Smooth muscle cell (in vitro differentiated cells): ENCODE measurements at regions not wholly inside any gene's neighbourhood (a gene's known extent, or its start where the extent isn't known, plus 50 kb on each side); places are given as distances from the start of the nearest gene placed in this dataset.

Experiments
- DNase-seq: peaks from one replicate; lab custom pipeline; 2025; ENCODE audit not compliant: unreplicated experiment; lab: John Stamatoyannopoulos, UW
- H2AFZ ChIP-seq: fragments of 200-600 bp; sonication (generic); 2 replicates; pipeline ENCODE4 v1.6.0; 2016; ENCODE audit warnings: antibody characterized with exemption, low read depth, mild to moderate bottlenecking
- H3F3A ChIP-seq: fragments of 200-600 bp; sonication (generic); 2 replicates; pipeline ENCODE4 v1.6.0; 2017; ENCODE audit warnings: antibody characterized with exemption, low read depth
- H3K27ac ChIP-seq: fragments of 200-600 bp; sonication (generic); 2 replicates; pipeline ENCODE4 v1.5.1; 2016; ENCODE audit warnings: low read depth, mild to moderate bottlenecking
- H3K27me3 ChIP-seq: fragments of 200-600 bp; sonication (generic); 2 replicates; pipeline ENCODE4 v1.6.1; 2016; ENCODE audit warnings: low read depth, mild to moderate bottlenecking
- H3K36me3 ChIP-seq: fragments of 200-600 bp; sonication (generic); 2 replicates; pipeline ENCODE4 v1.5.1; 2016; ENCODE audit warnings: low read depth
- H3K4me1 ChIP-seq: fragments of 200-600 bp; sonication (generic); 2 replicates; pipeline ENCODE4 v1.5.1; 2016; ENCODE audit warnings: low read depth
- H3K4me2 ChIP-seq: fragments of 200-600 bp; sonication (generic); 2 replicates; pipeline ENCODE4 v1.6.0; 2016; ENCODE audit warnings: mild to moderate bottlenecking
- H3K4me3 ChIP-seq: fragments of 200-600 bp; sonication (generic); 2 replicates; pipeline ENCODE4 v1.5.1; 2016; ENCODE audit warnings: mild to moderate bottlenecking
- H3K79me2 ChIP-seq: fragments of 200-600 bp; sonication (generic); 2 replicates; pipeline ENCODE4 v1.6.0; 2016; ENCODE audit warnings: low read depth, mild to moderate bottlenecking
- H3K9ac ChIP-seq: fragments of 200-600 bp; sonication (generic); 2 replicates; pipeline ENCODE4 v1.6.0; 2016; ENCODE audit warnings: low read depth
- H3K9me3 ChIP-seq: fragments of 200-600 bp; sonication (generic); replicated peaks from 2 replicates; pipeline ENCODE4 v1.5.1; 2016; ENCODE audit warnings: low read depth
- H4K20me1 ChIP-seq: fragments of 200-600 bp; sonication (generic); 2 replicates; pipeline ENCODE4 v1.6.0; 2016; ENCODE audit warnings: low read depth
- WGBS: methylation state at CpG from one replicate; pipeline ENCODE4 v1.1.7; 2016; ENCODE audit warnings: low lambda C conversion rate; 5-methylcytosine and 5-hydroxymethylcytosine counted together
- TF ChIP-seq, protein P1 (sequence below): fragments of 200-600 bp; sonication (generic); IDR thresholded peaks from 2 replicates; pipeline ENCODE4 v1.5.1; 2017; ENCODE audit warnings: borderline replicate concordance, mild to moderate bottlenecking, antibody characterized with exemption; ENCODE audit not compliant: insufficient read depth, poor library complexity, severe bottlenecking

DNA sequence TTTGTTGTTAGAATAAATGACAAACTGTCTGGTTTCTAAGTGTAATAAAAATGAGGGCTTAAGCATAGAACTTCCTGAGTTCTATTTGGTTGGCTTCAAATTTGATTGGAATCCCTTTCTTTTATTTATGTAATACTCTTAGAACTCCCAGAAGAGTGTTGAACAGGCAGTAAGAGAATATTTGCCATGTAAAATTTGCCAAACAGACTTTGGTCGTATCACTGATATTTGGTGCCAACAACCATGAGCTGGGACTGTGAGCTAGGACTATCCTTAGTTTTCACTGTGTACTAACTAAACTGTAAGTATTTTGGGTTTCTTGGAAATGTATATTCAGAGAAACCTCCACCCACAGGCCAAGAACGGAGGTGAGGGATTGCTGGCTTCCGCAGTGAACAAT, 971.2 kb upstream of the SOX9 start:
- TF ChIP-seq, protein P1, sequence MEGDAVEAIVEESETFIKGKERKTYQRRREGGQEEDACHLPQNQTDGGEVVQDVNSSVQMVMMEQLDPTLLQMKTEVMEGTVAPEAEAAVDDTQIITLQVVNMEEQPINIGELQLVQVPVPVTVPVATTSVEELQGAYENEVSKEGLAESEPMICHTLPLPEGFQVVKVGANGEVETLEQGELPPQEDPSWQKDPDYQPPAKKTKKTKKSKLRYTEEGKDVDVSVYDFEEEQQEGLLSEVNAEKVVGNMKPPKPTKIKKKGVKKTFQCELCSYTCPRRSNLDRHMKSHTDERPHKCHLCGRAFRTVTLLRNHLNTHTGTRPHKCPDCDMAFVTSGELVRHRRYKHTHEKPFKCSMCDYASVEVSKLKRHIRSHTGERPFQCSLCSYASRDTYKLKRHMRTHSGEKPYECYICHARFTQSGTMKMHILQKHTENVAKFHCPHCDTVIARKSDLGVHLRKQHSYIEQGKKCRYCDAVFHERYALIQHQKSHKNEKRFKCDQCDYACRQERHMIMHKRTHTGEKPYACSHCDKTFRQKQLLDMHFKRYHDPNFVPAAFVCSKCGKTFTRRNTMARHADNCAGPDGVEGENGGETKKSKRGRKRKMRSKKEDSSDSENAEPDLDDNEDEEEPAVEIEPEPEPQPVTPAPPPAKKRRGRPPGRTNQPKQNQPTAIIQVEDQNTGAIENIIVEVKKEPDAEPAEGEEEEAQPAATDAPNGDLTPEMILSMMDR, result no peak

DNA sequence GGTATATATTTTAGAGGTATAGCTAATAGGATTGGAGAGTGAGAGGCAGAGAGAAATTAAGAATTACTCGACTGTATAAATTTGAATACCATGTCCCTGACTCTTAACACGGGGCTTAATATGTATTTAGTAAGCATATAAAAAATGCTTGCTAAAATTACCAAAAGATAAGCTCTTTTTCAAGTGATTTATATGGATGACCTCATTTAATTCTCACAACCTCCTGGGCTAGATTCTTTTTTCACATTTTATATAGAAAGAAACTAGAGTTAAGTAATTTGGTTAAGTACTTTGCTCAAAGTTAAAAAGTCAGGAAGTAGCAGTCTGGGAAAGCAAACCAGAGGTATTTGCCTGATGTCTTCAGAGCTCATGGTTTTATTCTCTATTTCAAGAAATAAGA, 963.5 kb upstream of the SOX9 start:
- Histone ChIP-seq H3K4me2 (no peak overlapping the region), H3K27me3 (no peaks in the 10 kb centered on the region), H2AFZ (no peak overlapping the region), H3K79me2 (no peaks in the 10 kb centered on the region), H3K4me1 (no peaks in the 10 kb centered on the region), H3K9ac (no peak overlapping the region), H4K20me1 (no peaks in the 10 kb centered on the region), H3K9me3 (no peaks in the 10 kb centered on the region), H3K27ac (no peak overlapping the region), H3K4me3 (no peak overlapping the region), H3F3A (no peaks in the 10 kb centered on the region), H3K36me3 (no peaks in the 10 kb centered on the region)
- WGBS, result 81% methylated on average over 2 of the region's 2 CpGs
- TF ChIP-seq, protein P1, result no peak
- DNase-seq, result no peak

More for the DNA sequence above, 971.2 kb upstream of the SOX9 start:
- Histone ChIP-seq H3K4me3 (no peak overlapping the region), H3K9me3 (no peaks in the 10 kb centered on the region), H3K9ac (no peak overlapping the region), H2AFZ (no peak overlapping the region), H3K27ac (no peak overlapping the region), H3F3A (no peaks in the 10 kb centered on the region), H3K79me2 (no peaks in the 10 kb centered on the region), H4K20me1 (no peaks in the 10 kb centered on the region), H3K36me3 (no peaks in the 10 kb centered on the region), H3K4me2 (no peak overlapping the region), H3K27me3 (no peaks in the 10 kb centered on the region), H3K4me1 (no peaks in the 10 kb centered on the region)
- 96% methylated on average over 3 of the region's 3 CpGs for WGBS
- DNase-seq, result no peak

DNA sequence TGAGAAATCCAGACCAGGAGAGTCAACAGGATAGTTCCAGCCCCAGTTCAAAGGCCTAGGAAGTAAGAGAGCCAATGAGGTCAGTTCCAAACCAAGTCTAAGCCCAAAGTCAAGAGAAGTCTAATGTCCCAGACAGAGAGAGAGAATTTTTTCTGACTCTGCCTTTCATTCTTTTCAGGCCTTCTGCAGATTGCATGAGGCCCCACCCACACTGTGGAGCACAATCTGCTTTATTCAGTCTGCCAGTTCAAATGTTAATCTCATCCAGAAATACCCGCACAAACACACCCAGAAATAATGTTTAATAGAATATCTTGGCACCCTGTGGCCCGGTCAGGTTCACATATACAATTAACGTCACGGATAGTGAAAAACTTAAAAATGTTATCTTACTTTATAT, 962.4 kb upstream of the SOX9 start:
- no peak for DNase-seq
- no peaks in the 10 kb centered on the region for H3K9me3 ChIP-seq
- H3K4me2 ChIP-seq, result no peak overlapping the region
- H3K4me3 ChIP-seq, result no peak overlapping the region
- no peaks in the 10 kb centered on the region for H3F3A ChIP-seq
- 95% methylated on average over 4 of the region's 4 CpGs for WGBS
- no peaks in the 10 kb centered on the region for H3K79me2 ChIP-seq
- no peak overlapping the region for H3K9ac ChIP-seq
- TF ChIP-seq, protein P1, result no peak
- H3K27me3 ChIP-seq, result no peaks in the 10 kb centered on the region
- H4K20me1 ChIP-seq, result no peaks in the 10 kb centered on the region
- H3K36me3 ChIP-seq, result no peaks in the 10 kb centered on the region
- no peak overlapping the region for H2AFZ ChIP-seq
- H3K4me1 ChIP-seq, result no peaks in the 10 kb centered on the region
- H3K27ac ChIP-seq, result no peak overlapping the region

DNA sequence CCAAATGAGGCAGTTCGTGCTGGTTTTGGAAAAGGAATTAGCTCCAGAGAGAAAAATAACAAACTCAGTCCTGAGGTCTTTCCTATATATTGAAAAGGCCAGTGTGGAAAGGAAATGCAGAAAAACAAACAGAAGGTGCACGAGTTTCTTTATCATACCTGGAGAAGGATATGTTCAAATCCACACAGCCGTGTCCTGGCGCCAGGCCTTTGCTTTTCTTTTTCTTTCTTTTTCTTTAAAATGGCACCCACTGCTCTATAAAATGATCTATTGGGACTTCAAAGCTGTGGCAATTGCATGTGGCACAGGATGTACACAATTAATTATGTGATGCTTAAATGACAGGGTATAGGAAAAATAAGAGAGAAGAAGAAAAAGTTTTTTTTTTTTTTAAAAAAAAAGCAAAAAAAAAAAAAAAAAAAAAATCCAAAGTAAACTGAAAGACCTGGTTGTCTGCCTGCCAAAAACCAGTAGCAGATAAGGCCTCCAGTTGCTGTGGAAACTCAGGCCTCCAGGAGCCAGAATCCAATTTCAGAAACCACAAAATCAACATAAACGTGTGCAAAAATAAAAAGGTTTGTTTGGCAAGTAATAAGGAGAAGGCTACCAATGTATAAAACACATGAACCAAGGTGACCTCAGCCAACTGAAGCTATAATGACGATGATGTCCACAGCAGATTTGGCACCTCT, 957.6 kb upstream of the SOX9 start:
- H3K4me2 ChIP-seq, result no peak overlapping the region
- no peaks in the 10 kb centered on the region for H3K9me3 ChIP-seq
- no peaks in the 10 kb centered on the region for H4K20me1 ChIP-seq
- DNase-seq, result no peak
- no peaks in the 10 kb centered on the region for H3K36me3 ChIP-seq
- no peaks in the 10 kb centered on the region for H3K4me1 ChIP-seq
- no peaks in the 10 kb centered on the region for H3K79me2 ChIP-seq
- no peaks in the 10 kb centered on the region for H3K27me3 ChIP-seq
- no peak overlapping the region for H3K27ac ChIP-seq
- H3K4me3 ChIP-seq, result no peak overlapping the region
- no peak overlapping the region for H3K9ac ChIP-seq
- WGBS, result 82% methylated on average over 6 of the region's 6 CpGs
- H2AFZ ChIP-seq, result no peak overlapping the region
- TF ChIP-seq, protein P1, result no peak
- H3F3A ChIP-seq, result no peaks in the 10 kb centered on the region
